SK-N-SH (cell line): ENCODE measurements at regions not wholly inside any gene's neighbourhood (a gene's known extent, or its start where the extent isn't known, plus 50 kb on each side); places are given as distances from the start of the nearest gene placed in this dataset.

ENCODE experiments used
- CTCF ChIA-PET: fragments of 300-600, 350-600 bp; formaldehyde crosslinking; extraction: SDS; loops from one replicate; lab custom pipeline; 2021; lab: Yijun Ruan, JAX
- POLR2A ChIA-PET: fragments of 350-600 bp; sonication (Branson Sonifier 250); formaldehyde crosslinking; extraction: SDS; loops from one replicate; lab custom pipeline; 2020; ENCODE audit warnings: antibody characterized with exemption, inconsistent platforms; lab: Yijun Ruan, JAX
- DNase-seq: peaks from one replicate; pipeline ENCODE4 v3.0.0; 2012
- H2AFZ ChIP-seq: fragments of 200-600 bp; sonication (generic); 2 replicates; pipeline ENCODE4 v1.8.1; 2016; ENCODE audit warnings: antibody characterized with exemption, mild to moderate bottlenecking, low read depth
- H3F3A ChIP-seq: fragments of 200-600 bp; sonication (generic); replicated peaks from 2 replicates; pipeline ENCODE3; 2016; ENCODE audit warnings: antibody characterized with exemption, mild to moderate bottlenecking; ENCODE audit not compliant: insufficient read depth
- H3K27ac ChIP-seq, 2 experiments: fragments of 200-500 bp in 1 of 2; fragments of 200-600 bp in 1 of 2; sonication (Bioruptor generic) in 1 of 2; sonication (generic), shearing (Covaris generic) in 1 of 2; 2 replicates each; pipeline versions ENCODE4 v1.5.1 to v1.6.1; 2014 to 2016; ENCODE audit warnings: low read depth in 2 of 2, inconsistent platforms in 1 of 2, low read length in 1 of 2, mild to moderate bottlenecking in 1 of 2, mixed read lengths in 1 of 2
- H3K27me3 ChIP-seq: fragments of 200-600 bp; sonication (generic), shearing (Covaris generic); 2 replicates; pipeline ENCODE4 v1.6.1; 2016; ENCODE audit warnings: mixed run types; ENCODE audit not compliant: insufficient read depth
- H3K36me3 ChIP-seq, 2 experiments: fragments of 200-500 bp in 1 of 2; fragments of 200-600 bp in 1 of 2; sonication (Bioruptor generic) in 1 of 2; sonication (generic) in 1 of 2; replicated peaks in 1 of 2; 2 replicates each; pipeline versions ENCODE3 to v1.5.1; 2014 to 2016; ENCODE audit warnings: low read length in 1 of 2, mild to moderate bottlenecking in 1 of 2; ENCODE audit not compliant: insufficient read depth in 2 of 2, control insufficient read depth in 1 of 2
- H3K4me1 ChIP-seq, 2 experiments: fragments of 200-500 bp in 1 of 2; fragments of 200-600 bp in 1 of 2; sonication (Bioruptor generic) in 1 of 2; sonication (generic), shearing (Covaris generic) in 1 of 2; 2 replicates each; pipeline versions ENCODE4 v1.5.1 to v1.6.1; 2014 to 2016; ENCODE audit warnings: low read depth in 1 of 2, low read length in 1 of 2, mixed run types in 1 of 2; ENCODE audit not compliant: insufficient read depth in 2 of 2, control insufficient read depth in 1 of 2
- H3K4me2 ChIP-seq: fragments of 200-600 bp; sonication (generic), shearing (Covaris generic); 2 replicates; pipeline ENCODE4 v1.6.1; 2017; ENCODE audit warnings: mixed run types
- H3K4me3 ChIP-seq, 2 experiments: fragments of 200-500 bp in 1 of 2; fragments of 200-600 bp in 1 of 2; sonication (Bioruptor generic) in 1 of 2; sonication (generic), shearing (Covaris generic) in 1 of 2; 2 replicates each; pipeline versions ENCODE4 v1.5.1 to v1.8.1; 2014 to 2016; ENCODE audit warnings: low read depth in 2 of 2, inconsistent platforms in 1 of 2, low read length in 1 of 2, mild to moderate bottlenecking in 1 of 2, mixed read lengths in 1 of 2, moderate library complexity in 1 of 2
- H3K79me2 ChIP-seq: fragments of 200-600 bp; sonication (generic); 2 replicates; pipeline ENCODE4 v1.8.1; 2017; ENCODE audit warnings: mild to moderate bottlenecking; ENCODE audit not compliant: insufficient read depth
- H3K9ac ChIP-seq: fragments of 200-600 bp; sonication (generic); 2 replicates; pipeline ENCODE4 v1.6.1; 2017; ENCODE audit warnings: mixed run types
- H3K9me2 ChIP-seq: fragments of 200-600 bp; sonication (generic); 2 replicates; pipeline ENCODE4 v1.6.1; 2017; ENCODE audit warnings: mixed run types
- H3K9me3 ChIP-seq: fragments of 200-600 bp; sonication (generic); 2 replicates; pipeline ENCODE4 v1.6.1; 2017; ENCODE audit warnings: mixed run types, mild to moderate bottlenecking, moderate library complexity
- H4K20me1 ChIP-seq: fragments of 200-600 bp; sonication (generic); 2 replicates; pipeline ENCODE4 v1.6.1; 2017; ENCODE audit warnings: mild to moderate bottlenecking, mixed run types; ENCODE audit not compliant: insufficient read depth
- CHD2 ChIP-seq: fragments of 150-350 bp; IDR thresholded peaks from 2 replicates; pipeline ENCODE4 v1.6.1; 2018; ENCODE audit warnings: low read length; ENCODE audit not compliant: partially characterized antibody
- EZH2phosphoT487 ChIP-seq: fragments of 200-600 bp; sonication (generic); IDR thresholded peaks from 2 replicates; pipeline ENCODE4 v1.6.1; 2017; ENCODE audit warnings: low read depth, mixed run types, mild to moderate bottlenecking, antibody characterized with exemption, moderate library complexity, borderline replicate concordance
- FOSL2 ChIP-seq: IDR thresholded peaks from 2 replicates; pipeline ENCODE4 v1.4.0; 2012; ENCODE audit warnings: low read depth, mild to moderate bottlenecking, moderate library complexity, borderline replicate concordance
- FOXJ3 ChIP-seq: sonication (generic); formaldehyde crosslinking; IDR thresholded peaks from 2 replicates; pipeline ENCODE4 v1.5.1; 2020; ENCODE audit warnings: mild to moderate bottlenecking, missing genetic modification reagents
- FOXM1 ChIP-seq: IDR thresholded peaks from 2 replicates; pipeline ENCODE4 v1.4.0; 2012; ENCODE audit warnings: low read depth, mild to moderate bottlenecking
- GABPA ChIP-seq: IDR thresholded peaks from 2 replicates; pipeline ENCODE4 v1.4.0; 2012; ENCODE audit warnings: low read depth, mild to moderate bottlenecking
- GATA2 ChIP-seq: sonication (generic); formaldehyde crosslinking; IDR thresholded peaks from 2 replicates; pipeline ENCODE4 v1.5.0; 2020; ENCODE audit warnings: mild to moderate bottlenecking, missing genetic modification reagents
- MXI1 ChIP-seq: IDR thresholded peaks from 2 replicates; pipeline ENCODE4 v1.6.1; 2012; ENCODE audit warnings: mild to moderate bottlenecking, low read depth, low read length, improper control_type of control experiment
- POLR2AphosphoS5 ChIP-seq: IDR thresholded peaks from 2 replicates; pipeline ENCODE4 v1.6.1; 2012; ENCODE audit warnings: low read depth, low read length
- RAD21 ChIP-seq: IDR thresholded peaks from 2 replicates; pipeline ENCODE4 v1.6.1; 2012; ENCODE audit warnings: mild to moderate bottlenecking, low read length
- TCF12 ChIP-seq: IDR thresholded peaks from 2 replicates; pipeline ENCODE4 v1.4.0; 2012
- TEAD4 ChIP-seq: IDR thresholded peaks from 2 replicates; pipeline ENCODE4 v1.4.0; 2012; ENCODE audit warnings: mild to moderate bottlenecking, borderline replicate concordance; ENCODE audit not compliant: insufficient read depth
- YY1 ChIP-seq: IDR thresholded peaks from 2 replicates; pipeline ENCODE4 v1.4.0; 2012; ENCODE audit warnings: low read depth, mild to moderate bottlenecking
- WGBS: methylation state at CpG from one replicate; pipeline ENCODE4 v1.1.6; 2017; ENCODE audit warnings: low lambda C conversion rate; 5-methylcytosine and 5-hydroxymethylcytosine counted together
- TF ChIP-seq, protein P1 (sequence below): IDR thresholded peaks from 2 replicates; pipeline ENCODE4 v1.6.1; 2012; ENCODE audit warnings: mild to moderate bottlenecking, low read depth, low read length, moderate library complexity
- TF ChIP-seq, protein P2 (sequence below): fragments of 200-600 bp; sonication (generic); IDR thresholded peaks from 2 replicates; pipeline ENCODE4 v1.6.1; 2017; ENCODE audit warnings: antibody characterized with exemption, mild to moderate bottlenecking, moderate library complexity
- TF ChIP-seq, protein P3 (sequence below): IDR thresholded peaks from 2 replicates; pipeline ENCODE4; 2012

DNA sequence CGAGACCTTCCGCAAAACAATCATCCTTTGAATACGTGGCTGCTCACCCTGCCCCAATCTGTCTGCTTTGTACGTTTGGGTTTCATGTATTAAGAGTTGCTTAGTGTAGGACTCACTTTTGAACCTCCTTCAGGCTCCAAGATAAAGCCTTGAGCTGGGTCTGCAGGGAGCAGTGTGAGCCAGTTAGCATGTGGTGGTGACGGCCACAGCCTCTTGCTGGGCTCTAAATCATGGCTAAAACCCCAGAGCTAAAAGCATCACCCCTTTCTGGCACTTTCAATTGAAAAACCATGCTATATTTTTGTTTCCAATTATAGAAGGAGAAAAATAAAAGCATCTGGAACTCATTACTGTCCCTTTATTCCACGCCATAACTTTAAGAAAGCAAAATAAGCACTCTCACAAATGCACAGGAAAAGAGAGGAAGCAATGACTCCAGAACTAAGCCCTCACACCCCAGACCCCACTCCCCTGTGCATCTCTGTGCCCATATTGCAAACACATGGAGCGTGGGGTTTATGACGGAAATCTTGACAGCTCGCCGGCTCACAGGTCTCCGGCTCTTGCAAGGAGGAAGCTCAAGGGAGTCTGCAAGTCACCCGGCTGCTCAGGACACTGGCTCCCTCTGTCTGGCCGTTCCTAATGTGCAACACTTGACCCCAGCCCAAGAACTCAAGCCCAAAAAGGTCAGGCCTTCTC, 135.5 kb downstream of the MIS18A start:
- DNase-seq = no peak
- H3K9ac ChIP-seq = no peak overlapping the region
- no peak overlapping the region for H3K4me3 ChIP-seq
- no peak overlapping the region for H2AFZ ChIP-seq
- no peak overlapping the region for H3K4me2 ChIP-seq
- no peaks in the 10 kb centered on the region for H3F3A ChIP-seq
- CTCF ChIA-PET = interaction anchor here (0.8 to 1.4 kb wide), 3 partner anchors 51 to 115 kb away, joined by 3 read pairs; no protein-coding TSS in a partner anchor
- H3K27me3 ChIP-seq = no peaks in the 10 kb centered on the region
- peak overlapping the region in 1 of 2 experiments; percentile 43; a peak in 1 of 4 replicates for H3K27ac ChIP-seq
- H3K79me2 ChIP-seq = no peaks in the 10 kb centered on the region
- TF ChIP-seq FOSL2 (no peak), GABPA (no peak), FOXM1 (no peak), TCF12 (peak; percentile 53), POLR2AphosphoS5 (no peak)
- TF ChIP-seq, all 33 proteins: peak for 1
- 61% methylated on average over 8 of the region's 13 CpGs for WGBS
- POLR2A ChIA-PET = no interaction called here
- Histone ChIP-seq H3K9me3 (no peaks in the 10 kb centered on the region), H3K4me1 (peaks cover 0 to 22% of the 10 kb centered on the region in 2 experiments; a peak in 1 of 4 replicates), H3K36me3 (no peaks in the 10 kb centered on the region), H4K20me1 (no peaks in the 10 kb centered on the region), H3K9me2 (no peaks in the 10 kb centered on the region)

DNA sequence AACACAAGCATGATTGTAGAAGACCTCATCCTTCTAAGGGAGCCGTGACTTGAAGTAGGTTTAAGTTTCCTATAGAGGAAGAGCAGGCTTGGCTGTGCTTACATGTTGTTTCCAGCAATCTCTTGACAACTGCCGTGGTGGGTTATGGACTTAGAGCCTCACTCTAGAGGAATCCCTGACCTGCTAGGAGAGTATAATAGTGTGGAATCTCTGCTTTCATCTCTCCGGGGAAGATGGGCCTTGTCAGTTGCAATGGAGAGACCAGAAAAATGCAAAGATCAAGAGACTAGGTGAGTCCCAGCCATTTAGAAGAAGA, 137.6 kb downstream of the MIS18A start:
- no peaks in the 10 kb centered on the region for H3K9me2 ChIP-seq
- H3K9me3 ChIP-seq = no peaks in the 10 kb centered on the region
- 56% methylated on average over 3 of the region's 3 CpGs for WGBS
- CTCF ChIA-PET = interaction anchor here (1.1 kb wide), 1 partner anchor 117 kb away, joined by 3 read pairs; no protein-coding TSS in a partner anchor
- no peaks in the 10 kb centered on the region for H3K79me2 ChIP-seq
- no peak overlapping the region for H3K9ac ChIP-seq
- no peaks in the 10 kb centered on the region for H4K20me1 ChIP-seq
- no peak for DNase-seq
- TF ChIP-seq, protein P1, sequence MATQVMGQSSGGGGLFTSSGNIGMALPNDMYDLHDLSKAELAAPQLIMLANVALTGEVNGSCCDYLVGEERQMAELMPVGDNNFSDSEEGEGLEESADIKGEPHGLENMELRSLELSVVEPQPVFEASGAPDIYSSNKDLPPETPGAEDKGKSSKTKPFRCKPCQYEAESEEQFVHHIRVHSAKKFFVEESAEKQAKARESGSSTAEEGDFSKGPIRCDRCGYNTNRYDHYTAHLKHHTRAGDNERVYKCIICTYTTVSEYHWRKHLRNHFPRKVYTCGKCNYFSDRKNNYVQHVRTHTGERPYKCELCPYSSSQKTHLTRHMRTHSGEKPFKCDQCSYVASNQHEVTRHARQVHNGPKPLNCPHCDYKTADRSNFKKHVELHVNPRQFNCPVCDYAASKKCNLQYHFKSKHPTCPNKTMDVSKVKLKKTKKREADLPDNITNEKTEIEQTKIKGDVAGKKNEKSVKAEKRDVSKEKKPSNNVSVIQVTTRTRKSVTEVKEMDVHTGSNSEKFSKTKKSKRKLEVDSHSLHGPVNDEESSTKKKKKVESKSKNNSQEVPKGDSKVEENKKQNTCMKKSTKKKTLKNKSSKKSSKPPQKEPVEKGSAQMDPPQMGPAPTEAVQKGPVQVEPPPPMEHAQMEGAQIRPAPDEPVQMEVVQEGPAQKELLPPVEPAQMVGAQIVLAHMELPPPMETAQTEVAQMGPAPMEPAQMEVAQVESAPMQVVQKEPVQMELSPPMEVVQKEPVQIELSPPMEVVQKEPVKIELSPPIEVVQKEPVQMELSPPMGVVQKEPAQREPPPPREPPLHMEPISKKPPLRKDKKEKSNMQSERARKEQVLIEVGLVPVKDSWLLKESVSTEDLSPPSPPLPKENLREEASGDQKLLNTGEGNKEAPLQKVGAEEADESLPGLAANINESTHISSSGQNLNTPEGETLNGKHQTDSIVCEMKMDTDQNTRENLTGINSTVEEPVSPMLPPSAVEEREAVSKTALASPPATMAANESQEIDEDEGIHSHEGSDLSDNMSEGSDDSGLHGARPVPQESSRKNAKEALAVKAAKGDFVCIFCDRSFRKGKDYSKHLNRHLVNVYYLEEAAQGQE = no peak
- TF ChIP-seq FOSL2 (no peak), POLR2AphosphoS5 (no peak), FOXJ3 (CRISPR knock-in tag) (no peak), RAD21 (no peak), YY1 (no peak), MXI1 (no peak), EZH2phosphoT487 (no peak), FOXM1 (no peak), CHD2 (no peak), TEAD4 (no peak), GATA2 (CRISPR knock-in tag) (no peak), TCF12 (no peak)
- TF ChIP-seq, protein P2, sequence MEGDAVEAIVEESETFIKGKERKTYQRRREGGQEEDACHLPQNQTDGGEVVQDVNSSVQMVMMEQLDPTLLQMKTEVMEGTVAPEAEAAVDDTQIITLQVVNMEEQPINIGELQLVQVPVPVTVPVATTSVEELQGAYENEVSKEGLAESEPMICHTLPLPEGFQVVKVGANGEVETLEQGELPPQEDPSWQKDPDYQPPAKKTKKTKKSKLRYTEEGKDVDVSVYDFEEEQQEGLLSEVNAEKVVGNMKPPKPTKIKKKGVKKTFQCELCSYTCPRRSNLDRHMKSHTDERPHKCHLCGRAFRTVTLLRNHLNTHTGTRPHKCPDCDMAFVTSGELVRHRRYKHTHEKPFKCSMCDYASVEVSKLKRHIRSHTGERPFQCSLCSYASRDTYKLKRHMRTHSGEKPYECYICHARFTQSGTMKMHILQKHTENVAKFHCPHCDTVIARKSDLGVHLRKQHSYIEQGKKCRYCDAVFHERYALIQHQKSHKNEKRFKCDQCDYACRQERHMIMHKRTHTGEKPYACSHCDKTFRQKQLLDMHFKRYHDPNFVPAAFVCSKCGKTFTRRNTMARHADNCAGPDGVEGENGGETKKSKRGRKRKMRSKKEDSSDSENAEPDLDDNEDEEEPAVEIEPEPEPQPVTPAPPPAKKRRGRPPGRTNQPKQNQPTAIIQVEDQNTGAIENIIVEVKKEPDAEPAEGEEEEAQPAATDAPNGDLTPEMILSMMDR = no peak
- TF ChIP-seq, protein P3, sequence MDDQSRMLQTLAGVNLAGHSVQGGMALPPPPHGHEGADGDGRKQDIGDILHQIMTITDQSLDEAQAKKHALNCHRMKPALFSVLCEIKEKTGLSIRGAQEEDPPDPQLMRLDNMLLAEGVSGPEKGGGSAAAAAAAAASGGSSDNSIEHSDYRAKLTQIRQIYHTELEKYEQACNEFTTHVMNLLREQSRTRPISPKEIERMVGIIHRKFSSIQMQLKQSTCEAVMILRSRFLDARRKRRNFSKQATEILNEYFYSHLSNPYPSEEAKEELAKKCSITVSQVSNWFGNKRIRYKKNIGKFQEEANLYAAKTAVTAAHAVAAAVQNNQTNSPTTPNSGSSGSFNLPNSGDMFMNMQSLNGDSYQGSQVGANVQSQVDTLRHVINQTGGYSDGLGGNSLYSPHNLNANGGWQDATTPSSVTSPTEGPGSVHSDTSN = no peak
- H3F3A ChIP-seq = no peaks in the 10 kb centered on the region
- H3K36me3 ChIP-seq = no peaks in the 10 kb centered on the region
- peaks cover 0 to 22% of the 10 kb centered on the region in 2 experiments; a peak in 1 of 4 replicates for H3K4me1 ChIP-seq
- no peak overlapping the region for H3K27ac ChIP-seq
- no peak overlapping the region for H3K4me3 ChIP-seq
- no peak overlapping the region for H3K4me2 ChIP-seq
- POLR2A ChIA-PET = no interaction called here
- H2AFZ ChIP-seq = no peak overlapping the region
- H3K27me3 ChIP-seq = no peaks in the 10 kb centered on the region
